GM12875 (cell line): ENCODE measurements at regions not wholly inside any gene's neighbourhood (a gene's known extent, or its start where the extent isn't known, plus 50 kb on each side); places are given as distances from the start of the nearest gene placed in this dataset.
"Not testable (repeated sequence)": the region's sequence is repeated elsewhere in the genome, so short reads cannot be mapped to it uniquely, and the experiment has no call there.

Source experiments
- H3K4me3 ChIP-seq: one replicate; pipeline ENCODE4 v1.5.1; 2011; ENCODE audit warnings: low read depth, low read length, control low read depth
- CTCF ChIP-seq: IDR thresholded peaks from 2 replicates; pipeline ENCODE4 v1.5.1; 2011; ENCODE audit warnings: low read depth, mild to moderate bottlenecking, control low read depth, inconsistent platforms, low read length, moderate library complexity, borderline replicate concordance; ENCODE audit not compliant: insufficient read depth

GRCh38 chr1:69077633-69078032 lies 490.1 kb upstream of the LRRC7 start:
- H3K4me3 ChIP-seq = no peak overlapping the region
- no peak for TF ChIP-seq CTCF

DNA sequence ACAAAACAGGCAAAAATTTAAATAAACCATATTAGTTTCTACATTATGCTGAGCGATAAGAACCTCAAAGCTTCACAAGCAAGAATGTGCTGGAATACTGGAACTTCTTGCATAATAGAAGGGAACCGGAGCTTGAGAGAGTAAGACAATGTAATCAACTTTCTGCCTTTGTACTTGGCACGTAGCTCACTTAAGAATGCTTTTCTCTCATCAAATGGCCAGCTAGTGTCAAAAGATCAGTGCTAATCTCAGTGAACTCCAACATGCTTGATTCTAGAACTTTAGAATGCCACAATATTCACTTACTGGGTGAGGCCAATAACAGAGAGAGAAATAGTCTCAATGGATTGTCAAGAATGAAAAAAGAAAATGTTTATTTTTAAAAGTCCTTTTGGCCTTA lies 486.1 kb upstream of the LRRC7 start:
- no peak overlapping the region for H3K4me3 ChIP-seq
- no peak for TF ChIP-seq CTCF

GRCh38 chr1:69082312-69082711 lies 485.4 kb upstream of the LRRC7 start:
- no peak for TF ChIP-seq CTCF
- no peak overlapping the region for H3K4me3 ChIP-seq

GRCh38 chr1:69086148-69086547 lies 481.6 kb upstream of the LRRC7 start:
- no peak overlapping the region for H3K4me3 ChIP-seq
- TF ChIP-seq CTCF = no peak

DNA sequence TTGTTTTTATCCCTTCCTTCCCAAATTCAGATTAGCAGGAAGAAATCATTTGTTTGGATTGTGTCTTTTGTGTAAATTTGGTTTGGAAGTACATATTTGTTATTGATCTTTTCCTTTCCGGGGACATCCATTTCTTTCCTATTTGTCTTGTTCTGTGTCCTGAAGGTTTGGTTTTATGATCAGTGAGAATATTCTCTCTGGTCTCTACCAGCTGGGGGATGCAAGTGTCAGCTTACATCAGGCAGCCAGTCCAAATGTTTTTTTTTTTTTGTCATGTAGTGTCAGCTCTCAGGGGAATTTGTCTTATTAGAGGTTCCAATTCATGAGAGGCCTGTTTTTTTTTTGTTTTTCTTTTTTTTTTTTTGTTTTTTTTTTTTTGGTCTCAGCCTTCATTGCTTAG lies 479.2 kb upstream of the LRRC7 start:
- no peak overlapping the region for H3K4me3 ChIP-seq
- TF ChIP-seq CTCF = no peak

DNA sequence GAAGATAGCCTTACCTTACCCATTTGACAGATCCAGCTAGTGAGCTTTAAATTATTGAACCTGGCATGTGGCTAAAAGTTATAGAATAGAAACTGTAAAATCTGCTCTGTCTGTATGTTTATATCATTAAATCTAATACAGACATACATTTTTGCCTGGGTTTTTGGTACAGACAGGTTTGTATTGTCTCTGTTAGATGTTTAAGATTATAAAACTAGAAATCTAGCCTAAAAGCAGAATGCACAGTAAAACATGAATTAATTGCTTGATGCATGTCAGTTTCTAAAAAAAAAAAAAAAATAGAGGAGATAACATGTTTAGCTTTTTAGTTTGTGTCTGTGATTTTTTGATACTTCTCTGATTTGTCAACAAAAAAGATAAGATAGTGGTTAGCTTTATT lies 477.6 kb upstream of the LRRC7 start:
- TF ChIP-seq CTCF = no peak
- no peak overlapping the region for H3K4me3 ChIP-seq

- no peak for TF ChIP-seq CTCF
- no peak overlapping the region for H3K4me3 ChIP-seq
Measured at GRCh38 chr1:69090752-69091151, 477.0 kb upstream of the LRRC7 start.

GRCh38 chr1:69102058-69102457 lies 465.7 kb upstream of the LRRC7 start:
- not testable (repeated sequence) for H3K4me3 ChIP-seq
